Ramos (cell line): ENCODE measurements at regions not wholly inside any gene's neighbourhood (a gene's known extent, or its start where the extent isn't known, plus 50 kb on each side); places are given as distances from the start of the nearest gene placed in this dataset.

ENCODE experiments used
- in situ Hi-C: fragments of 300-500 bp; cut with MboI; formaldehyde crosslinking; loops from one replicate; pipeline ENCODE4 v1.14.3; 2022; ENCODE audit warnings: low sequenced_read_pairs; ENCODE audit not compliant: unreplicated experiment

GRCh38 chr22:22047776-22048175 lies 65.2 kb upstream of the TOP3B start:
- in situ Hi-C loops: no loop called here

GRCh38 chr22:22047266-22047665 lies 64.7 kb upstream of the TOP3B start:
- in situ Hi-C loops: no loop called here

GRCh38 chr22:22046370-22046769 lies 63.8 kb upstream of the TOP3B start:
- in situ Hi-C loops: no loop called here

DNA sequence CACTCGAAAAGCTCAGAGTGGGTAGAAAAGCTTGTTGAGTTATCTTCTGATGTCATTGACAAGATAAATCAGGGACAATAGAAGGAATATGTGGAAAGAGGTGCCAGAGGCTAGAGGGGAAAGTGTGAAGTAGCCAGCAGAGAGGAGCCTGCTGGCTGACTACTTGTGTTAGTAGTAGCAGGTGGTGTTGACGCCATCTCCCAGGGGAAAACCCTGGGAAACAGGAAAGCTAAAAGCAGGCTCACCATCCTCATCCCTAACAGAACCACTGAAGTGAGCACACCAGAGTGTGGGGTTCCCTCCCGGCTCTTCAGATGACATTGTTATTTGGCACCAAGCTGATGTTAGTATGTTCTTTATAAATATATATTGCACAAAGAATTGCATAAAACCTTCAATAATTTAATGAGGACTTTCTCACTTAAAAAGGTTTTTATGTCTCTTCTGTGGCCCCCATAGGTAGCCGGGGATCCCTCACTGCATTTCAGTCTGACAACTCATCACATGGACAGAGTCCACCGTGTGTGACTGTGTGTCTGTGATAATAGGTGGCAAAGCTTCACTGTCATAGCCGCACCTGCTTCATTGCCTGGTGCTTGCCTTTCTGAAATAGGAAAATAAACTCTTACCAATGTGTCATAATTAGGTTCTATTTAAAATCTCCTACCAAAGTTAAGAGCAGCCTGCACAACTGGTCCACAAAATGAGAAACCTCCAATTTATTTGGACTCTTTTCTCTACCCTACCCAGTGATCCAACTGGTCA lies 63.2 kb upstream of the TOP3B start:
- in situ Hi-C loops: no loop called here

DNA sequence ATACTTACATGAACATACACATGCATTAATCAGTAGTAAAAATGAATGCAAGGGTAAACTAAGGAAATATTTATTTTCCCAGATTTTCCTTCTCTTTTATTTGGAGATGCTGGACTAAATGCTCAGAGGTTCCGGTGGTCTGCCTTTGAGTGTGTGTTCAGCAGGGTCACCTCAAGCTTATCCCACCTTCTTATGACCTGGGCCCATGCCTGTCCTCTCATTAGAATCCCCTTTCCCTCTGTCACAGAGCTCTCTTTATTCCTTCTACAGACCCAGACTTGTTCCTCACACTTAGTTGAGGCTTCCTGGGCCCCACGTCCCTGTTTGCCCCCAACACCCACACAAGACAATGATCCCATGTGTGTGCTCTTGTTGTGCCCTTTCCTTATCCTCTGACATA lies 61.6 kb upstream of the TOP3B start:
- in situ Hi-C loops: no loop called here

GRCh38 chr22:22043296-22044078 lies 60.9 kb upstream of the TOP3B start:
- in situ Hi-C loops: no loop called here

- in situ Hi-C loops: no loop called here
These were observed 60.2 kb upstream of the TOP3B start for GRCh38 chr22:22042599-22043295.

GRCh38 chr22:22042009-22042408 lies 59.4 kb upstream of the TOP3B start:
- in situ Hi-C loops: no loop called here

DNA sequence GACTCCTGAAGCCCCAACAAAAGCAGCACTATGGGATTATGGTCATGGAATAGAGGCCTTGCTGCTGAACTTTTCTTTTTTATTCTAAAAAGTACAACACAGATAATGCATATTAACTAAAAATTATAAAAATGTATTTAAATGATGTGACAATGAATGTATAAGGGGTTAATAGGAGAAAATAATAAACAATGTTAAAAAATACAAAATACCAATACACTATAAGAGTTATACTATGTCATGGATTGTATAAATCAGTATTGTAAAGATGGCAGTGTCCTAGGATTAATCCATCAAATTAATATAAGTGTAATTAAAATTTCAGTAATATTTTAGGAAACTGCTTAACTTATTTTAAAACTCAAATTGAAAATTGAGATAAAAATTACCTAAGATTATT lies 58.3 kb upstream of the TOP3B start:
- in situ Hi-C loops: no loop called here

- in situ Hi-C loops: no loop called here
These were observed 57.9 kb upstream of the TOP3B start for GRCh38 chr22:22040472-22040871.

DNA sequence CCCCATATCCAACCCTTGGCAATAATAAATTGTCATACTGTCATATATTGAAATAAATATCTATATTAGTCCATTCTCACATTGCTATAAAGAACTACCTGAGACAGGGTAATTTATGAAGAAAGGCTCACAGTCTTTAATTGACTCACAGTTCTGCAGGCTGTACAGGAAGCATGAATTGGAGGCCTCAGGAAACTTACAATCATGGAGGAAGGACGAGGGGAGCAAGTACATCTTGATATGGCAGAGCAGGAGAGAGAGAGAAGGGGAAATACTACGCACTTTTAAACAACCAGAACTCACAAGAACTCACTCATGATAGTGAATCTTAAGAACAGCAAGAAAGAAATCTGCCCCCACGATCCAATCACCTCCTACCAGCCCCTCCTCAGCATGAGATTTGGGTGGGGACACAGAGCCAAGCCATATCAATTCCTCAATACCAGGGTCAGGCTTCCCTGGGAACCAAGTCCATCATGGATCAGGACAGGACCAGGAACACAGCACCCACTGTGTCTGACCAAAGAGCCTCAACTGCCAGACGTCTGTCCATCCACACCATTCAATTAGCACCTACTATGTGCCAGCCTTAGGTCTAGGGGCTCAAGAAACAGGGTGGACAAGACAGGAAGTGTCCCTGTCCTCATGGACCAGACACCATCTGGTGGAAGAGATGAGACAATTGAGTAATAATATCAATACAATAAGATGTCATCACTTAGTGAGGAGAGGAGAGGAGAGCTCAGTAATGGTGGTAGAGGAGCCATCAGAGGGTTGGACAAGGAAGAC lies 56.9 kb upstream of the TOP3B start:
- in situ Hi-C loops: loop anchor here (10.0 kb wide), 1 partner anchor 905 kb away; no protein-coding TSS in a partner anchor

- in situ Hi-C loops: loop anchor here (10.0 kb wide), 1 partner anchor 906 kb away; no protein-coding TSS in a partner anchor
These were observed 55.7 kb upstream of the TOP3B start for GRCh38 chr22:22038178-22038880.

DNA sequence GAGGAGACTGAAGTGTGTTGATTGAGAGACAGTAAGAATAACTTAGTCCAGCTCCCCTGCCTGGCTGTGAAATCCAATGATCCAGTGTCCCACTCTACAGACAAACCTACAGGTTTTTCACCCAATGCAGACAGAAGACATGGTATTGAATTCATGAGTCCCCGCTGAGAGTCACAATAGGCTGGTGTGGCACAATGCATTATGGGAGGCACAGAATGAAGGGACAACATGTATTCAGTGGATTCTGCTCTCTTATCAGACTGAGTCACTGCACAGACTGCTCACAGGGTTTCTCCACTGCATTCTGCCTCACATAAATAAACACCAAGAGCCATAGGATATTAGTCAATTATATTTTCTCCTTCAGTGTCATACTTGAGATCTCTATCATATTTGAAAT lies 55.2 kb upstream of the TOP3B start:
- in situ Hi-C loops: loop anchor here (10.0 kb wide), 1 partner anchor 907 kb away; no protein-coding TSS in a partner anchor

DNA sequence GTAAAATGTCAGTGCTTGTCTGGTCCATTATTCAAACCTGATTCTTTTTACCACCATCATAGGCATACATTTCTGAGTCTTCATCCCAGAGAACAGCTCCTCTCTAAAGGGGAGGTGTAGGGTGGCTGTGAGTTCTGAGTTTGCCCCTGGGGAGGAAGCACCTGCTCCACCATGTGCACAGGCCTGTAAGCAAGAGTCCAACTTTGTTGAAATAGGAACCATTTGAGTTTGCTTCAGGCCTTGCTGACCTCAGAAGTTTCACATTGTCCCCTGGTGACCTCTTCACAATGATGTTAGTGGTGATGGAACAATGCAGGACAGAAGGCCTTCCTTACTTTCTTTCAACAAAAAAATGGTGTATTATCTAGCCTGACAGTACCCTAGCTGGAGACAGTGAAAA lies 54.6 kb upstream of the TOP3B start:
- in situ Hi-C loops: loop anchor here (10.0 kb wide), 1 partner anchor 908 kb away; no protein-coding TSS in a partner anchor

GRCh38 chr22:22036588-22036987 lies 54.0 kb upstream of the TOP3B start:
- in situ Hi-C loops: loop anchor here (10.0 kb wide), 1 partner anchor 908 kb away; no protein-coding TSS in a partner anchor

DNA sequence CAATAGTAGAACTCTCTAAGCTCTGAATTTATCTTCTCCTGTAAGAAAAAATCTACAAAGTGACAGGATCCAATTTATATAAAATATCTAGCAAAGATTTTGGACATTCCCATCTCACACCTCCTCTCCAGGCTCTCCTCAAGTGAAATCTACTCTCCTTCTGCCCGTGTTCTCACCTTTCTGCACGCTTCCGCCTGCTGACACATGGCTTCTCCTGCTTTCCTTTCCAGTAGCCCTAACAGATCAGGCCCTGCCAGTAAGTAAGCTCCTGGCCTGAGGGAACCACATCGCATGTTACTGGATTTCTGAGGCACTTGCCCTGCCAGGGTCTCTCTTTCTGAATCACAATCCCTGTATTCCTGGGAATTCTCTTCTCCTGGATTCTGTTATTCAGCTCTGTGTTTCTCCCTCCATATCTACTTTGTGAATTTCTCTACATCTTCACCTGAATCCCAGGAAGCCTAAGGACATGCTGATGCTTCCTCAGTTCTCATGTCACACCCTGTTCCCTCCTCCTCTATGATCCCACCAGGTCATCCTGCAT lies 53.3 kb upstream of the TOP3B start:
- in situ Hi-C loops: loop anchor here (10.0 kb wide), 1 partner anchor 909 kb away; no protein-coding TSS in a partner anchor

DNA sequence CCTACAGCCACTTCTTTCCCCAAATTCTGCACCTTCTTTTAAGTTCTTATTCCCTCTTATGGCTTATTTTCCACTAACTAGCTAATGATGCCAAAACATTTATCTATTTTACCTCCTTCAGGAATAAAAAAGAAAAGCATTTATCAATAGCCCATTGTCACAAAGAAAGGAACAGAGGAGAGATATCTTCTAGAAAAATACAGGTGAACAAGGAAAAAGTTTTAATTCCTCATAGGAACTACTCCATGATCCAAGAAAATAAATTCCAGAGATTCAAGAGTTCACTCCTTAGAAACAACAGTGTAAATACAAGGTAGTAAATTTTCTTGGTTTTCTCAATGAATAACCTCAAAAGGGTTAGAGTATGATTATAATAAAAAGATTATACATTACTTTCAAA lies 52.6 kb upstream of the TOP3B start:
- in situ Hi-C loops: loop anchor here (10.0 kb wide), 1 partner anchor 910 kb away; no protein-coding TSS in a partner anchor

- in situ Hi-C loops: loop anchor here (5.0 to 10.0 kb wide), 2 partner anchors 133 to 910 kb away; no protein-coding TSS in a partner anchor
These were observed 52.0 kb upstream of the TOP3B start for GRCh38 chr22:22034469-22035132.
